GM06990 (cell line): ENCODE measurements at regions not wholly inside any gene's neighbourhood (a gene's known extent, or its start where the extent isn't known, plus 50 kb on each side); places are given as distances from the start of the nearest gene placed in this dataset.

Experiments used
- DNase-seq: peaks from one replicate; pipeline ENCODE4 v3.0.0-alpha.2; 2011; ENCODE audit not compliant: insufficient read length; ENCODE audit errors: extremely low read depth
- H3K27me3 ChIP-seq: replicated peaks from 2 replicates; pipeline ENCODE4 v1.6.0; 2011; ENCODE audit warnings: low read length; ENCODE audit not compliant: control insufficient read depth, insufficient read depth
- H3K36me3 ChIP-seq: 2 replicates; pipeline ENCODE4 v1.5.1; 2011; ENCODE audit warnings: low read length; ENCODE audit not compliant: control insufficient read depth, insufficient read depth
- H3K4me3 ChIP-seq: replicated peaks from 2 replicates; pipeline ENCODE4 v1.5.1; 2011; ENCODE audit warnings: low read depth, mild to moderate bottlenecking, control low read depth, low read length
- CTCF ChIP-seq: IDR thresholded peaks from 2 replicates; pipeline ENCODE4 v1.5.1; 2011; ENCODE audit warnings: low read length, control low read depth, mild to moderate bottlenecking, inconsistent platforms; ENCODE audit not compliant: insufficient read depth, poor library complexity, severe bottlenecking

- no peak for DNase-seq
- H3K4me3 ChIP-seq = no peak overlapping the region
- H3K27me3 ChIP-seq = no peaks in the 10 kb centered on the region
- H3K36me3 ChIP-seq = no peaks in the 10 kb centered on the region
- no peak for TF ChIP-seq CTCF
These were observed 161.3 kb downstream of the RMI1 start for GRCh38 chr9:84141741-84142370.

GRCh38 chr9:84145031-84145430 is 164.4 kb downstream of the RMI1 start:
- H3K4me3 ChIP-seq = no peak overlapping the region
- DNase-seq = no peak
- TF ChIP-seq CTCF = no peak
- no peaks in the 10 kb centered on the region for H3K27me3 ChIP-seq
- no peaks in the 10 kb centered on the region for H3K36me3 ChIP-seq

- no peak for DNase-seq
- no peak for TF ChIP-seq CTCF
These were observed 165.2 kb downstream of the RMI1 start for GRCh38 chr9:84145780-84146179.

GRCh38 chr9:84146893-84147710 is 166.5 kb downstream of the RMI1 start:
- DNase-seq = no peak
- H3K27me3 ChIP-seq = no peaks in the 10 kb centered on the region
- H3K4me3 ChIP-seq = no peak overlapping the region
- no peak for TF ChIP-seq CTCF
- no peaks in the 10 kb centered on the region for H3K36me3 ChIP-seq

More at GRCh38 chr9:84145780-84146179, 165.2 kb downstream of the RMI1 start:
- H3K4me3 ChIP-seq = no peak overlapping the region
- H3K27me3 ChIP-seq = no peaks in the 10 kb centered on the region
- H3K36me3 ChIP-seq = no peaks in the 10 kb centered on the region

- no peak for TF ChIP-seq CTCF
- no peak for DNase-seq
- no peak overlapping the region for H3K4me3 ChIP-seq
- H3K27me3 ChIP-seq = no peaks in the 10 kb centered on the region
- H3K36me3 ChIP-seq = no peaks in the 10 kb centered on the region
These were observed 170.6 kb downstream of the RMI1 start for GRCh38 chr9:84151236-84151635.
